Colonic mucosa (tissue), 4 donors: ENCODE measurements at regions not wholly inside any gene's neighbourhood (a gene's known extent, or its start where the extent isn't known, plus 50 kb on each side); places are given as distances from the start of the nearest gene placed in this dataset.

Source experiments
- DNase-seq: peaks from one replicate; pipeline ENCODE4 v3.0.0-alpha.2; 2020
- H3K27ac ChIP-seq: fragments of 200-600 bp; one replicate; pipeline ENCODE4 v1.8.0; 2021
- H3K27me3 ChIP-seq: fragments of 200-600 bp; one replicate; pipeline ENCODE4 v1.8.0; 2021
- H3K36me3 ChIP-seq: fragments of 200-600 bp; one replicate; pipeline ENCODE4 v1.8.0; 2021
- H3K4me1 ChIP-seq: fragments of 200-600 bp; one replicate; pipeline ENCODE4 v1.8.0; 2021; ENCODE audit warnings: mild to moderate bottlenecking
- H3K4me3 ChIP-seq: fragments of 200-600 bp; one replicate; pipeline ENCODE4 v1.8.0; 2021
- H3K9ac ChIP-seq, 2 donors: one replicate each; pipeline ENCODE4 v1.7.0; 2013; ENCODE audit warnings: control low read depth in 2 of 2, low read depth in 2 of 2, low read length in 2 of 2
- H3K9me3 ChIP-seq: fragments of 200-600 bp; one replicate; pipeline ENCODE4 v1.8.0; 2021
- CTCF ChIP-seq: fragments of 200-600 bp; IDR thresholded peaks from one replicate; pipeline ENCODE4 v1.8.0; 2022; ENCODE audit warnings: antibody characterized with exemption, mild to moderate bottlenecking
- intact Hi-C: fragments of 100-400 bp; cut with DNase I; formaldehyde crosslinking; loops from one replicate; pipeline ENCODE4 v1.14.1; 2022
- donor health status: healthy.
- donor health status: DM: no; HTN: no; CAD: no.
- donor health status: DM: no; HTN: no; CAD: no.

GRCh38 chr18:68596016-68596415, 118.9 kb downstream of the TMX3 start:
- TF ChIP-seq CTCF = no peak
- Histone ChIP-seq H3K27me3 (no peaks in the 10 kb centered on the region), H3K36me3 (no peaks in the 10 kb centered on the region), H3K9ac (no peak overlapping the region), H3K4me3 (no peak overlapping the region), H3K27ac (no peak overlapping the region), H3K4me1 (no peaks in the 10 kb centered on the region), H3K9me3 (no peaks in the 10 kb centered on the region)
- DNase-seq = no peak
- intact Hi-C loops = no loop called here

GRCh38 chr18:68588169-68588568, 126.7 kb downstream of the TMX3 start:
- intact Hi-C loops = no loop called here
- Histone ChIP-seq H3K9me3 (no peaks in the 10 kb centered on the region), H3K27ac (no peak overlapping the region), H3K4me3 (no peak overlapping the region), H3K36me3 (no peaks in the 10 kb centered on the region), H3K4me1 (no peaks in the 10 kb centered on the region), H3K27me3 (no peaks in the 10 kb centered on the region), H3K9ac (no peak overlapping the region)
- TF ChIP-seq CTCF = no peak
- DNase-seq = no peak

- no peak for TF ChIP-seq CTCF
- no peak for DNase-seq
- intact Hi-C loops = no loop called here
Measured at GRCh38 chr18:68583685-68584084, 131.2 kb downstream of the TMX3 start.

GRCh38 chr18:68574311-68574710, 140.6 kb downstream of the TMX3 start:
- Histone ChIP-seq H3K9ac (no peak overlapping the region), H3K27ac (no peak overlapping the region), H3K36me3 (no peaks in the 10 kb centered on the region), H3K27me3 (no peaks in the 10 kb centered on the region), H3K4me3 (no peak overlapping the region), H3K9me3 (no peaks in the 10 kb centered on the region), H3K4me1 (no peaks in the 10 kb centered on the region)
- no peak for DNase-seq
- intact Hi-C loops = no loop called here
- TF ChIP-seq CTCF = no peak

More at GRCh38 chr18:68583685-68584084, 131.2 kb downstream of the TMX3 start:
- Histone ChIP-seq H3K36me3 (no peaks in the 10 kb centered on the region), H3K27me3 (no peaks in the 10 kb centered on the region), H3K9me3 (no peaks in the 10 kb centered on the region), H3K4me3 (no peak overlapping the region), H3K9ac (no peak overlapping the region), H3K4me1 (no peaks in the 10 kb centered on the region), H3K27ac (no peak overlapping the region)

GRCh38 chr18:68569936-68570335, 145.0 kb downstream of the TMX3 start:
- no peaks in the 10 kb centered on the region for H3K9me3 ChIP-seq
- no peak for TF ChIP-seq CTCF
- H3K27me3 ChIP-seq = no peaks in the 10 kb centered on the region

More at GRCh38 chr18:68569936-68570335, 145.0 kb downstream of the TMX3 start:
- no peak overlapping the region for H3K27ac ChIP-seq
- no peaks in the 10 kb centered on the region for H3K36me3 ChIP-seq
- no peak overlapping the region for H3K4me3 ChIP-seq
- intact Hi-C loops = no loop called here
- no peak overlapping the region for H3K9ac ChIP-seq
- DNase-seq = no peak
- H3K4me1 ChIP-seq = no peaks in the 10 kb centered on the region
